Neuronal stem cell (in vitro differentiated cells): ENCODE measurements at regions not wholly inside any gene's neighbourhood (a gene's known extent, or its start where the extent isn't known, plus 50 kb on each side); places are given as distances from the start of the nearest gene placed in this dataset.

Source experiments
- DNase-seq: peaks from one replicate; pipeline ENCODE4 v3.0.0-alpha.2; 2013; ENCODE audit warnings: low spot score
- H2AFZ ChIP-seq: one replicate; pipeline ENCODE4 v1.6.1; 2013; ENCODE audit warnings: mild to moderate bottlenecking, low read length, inconsistent platforms
- H2AK5ac ChIP-seq: 2 replicates; pipeline ENCODE4 v1.6.1; 2013; ENCODE audit warnings: low read depth, mild to moderate bottlenecking, inconsistent platforms, low read length, moderate library complexity, mixed read lengths
- H2BK120ac ChIP-seq: 2 replicates; pipeline ENCODE4 v1.6.1; 2013; ENCODE audit warnings: low read depth, mild to moderate bottlenecking, inconsistent platforms, low read length, moderate library complexity, mixed read lengths
- H2BK12ac ChIP-seq: one replicate; pipeline ENCODE4 v1.6.1; 2013; ENCODE audit warnings: low read length, inconsistent platforms
- H2BK15ac ChIP-seq: 2 replicates; pipeline ENCODE4 v1.6.1; 2013; ENCODE audit warnings: mild to moderate bottlenecking, low read length, inconsistent platforms, mixed read lengths
- H2BK5ac ChIP-seq: one replicate; pipeline ENCODE4 v1.6.1; 2013; ENCODE audit warnings: inconsistent platforms, mild to moderate bottlenecking, low read length, moderate library complexity
- H3K14ac ChIP-seq: one replicate; pipeline ENCODE4 v1.6.1; 2013; ENCODE audit warnings: low read length, inconsistent platforms
- H3K18ac ChIP-seq: 2 replicates; pipeline ENCODE4 v1.6.1; 2013; ENCODE audit warnings: low read length, inconsistent platforms
- H3K23ac ChIP-seq: 2 replicates; pipeline ENCODE4 v1.6.1; 2013; ENCODE audit warnings: low read depth, mild to moderate bottlenecking, mixed read lengths, low read length, inconsistent platforms; ENCODE audit not compliant: poor library complexity
- H3K27ac ChIP-seq: replicated peaks from 3 replicates; pipeline ENCODE4 v1.5.1; 2013; ENCODE audit warnings: low read length, inconsistent platforms
- H3K27me3 ChIP-seq, 3 experiments: 2 replicates each; pipeline ENCODE4 v1.6.1; 2013; ENCODE audit warnings: low read length in 3 of 3, mild to moderate bottlenecking in 2 of 3, inconsistent platforms in 1 of 3, low read depth in 1 of 3, mixed read lengths in 1 of 3, moderate library complexity in 1 of 3; ENCODE audit not compliant: control insufficient read depth in 3 of 3, insufficient read depth in 3 of 3
- H3K36me3 ChIP-seq, 2 donors: replicated peaks in 1 of 2; 2 replicates each; pipeline ENCODE4 v1.6.1; 2013; ENCODE audit warnings: low read length in 2 of 2; ENCODE audit not compliant: control insufficient read depth in 2 of 2, insufficient read depth in 2 of 2
- H3K4ac ChIP-seq: 2 replicates; pipeline ENCODE4 v1.6.1; 2013; ENCODE audit warnings: inconsistent platforms, mild to moderate bottlenecking, low read length, moderate library complexity
- H3K4me1 ChIP-seq, 2 donors: 1 replicate in 1 of 2; 2 replicates in 1 of 2; pipeline ENCODE4 v1.6.1; 2013; ENCODE audit warnings: low read length in 2 of 2, low read depth in 1 of 2; ENCODE audit not compliant: control insufficient read depth in 2 of 2, insufficient read depth in 1 of 2
- H3K4me2 ChIP-seq: one replicate; pipeline ENCODE4 v1.6.1; 2013; ENCODE audit warnings: mild to moderate bottlenecking, low read length, inconsistent platforms; ENCODE audit not compliant: insufficient read depth, poor library complexity, severe bottlenecking
- H3K4me3 ChIP-seq, 2 donors: 2 replicates each; pipeline ENCODE4 v1.5.1; 2013; ENCODE audit warnings: low read length in 2 of 2, mild to moderate bottlenecking in 2 of 2, inconsistent platforms in 1 of 2, moderate library complexity in 1 of 2
- H3K79me1 ChIP-seq: one replicate; pipeline ENCODE4 v1.6.1; 2013; ENCODE audit warnings: low read depth, mild to moderate bottlenecking, inconsistent platforms, low read length, moderate library complexity
- H3K9ac ChIP-seq: one replicate; pipeline ENCODE4 v1.6.1; 2013; ENCODE audit warnings: mild to moderate bottlenecking, low read depth, low read length, inconsistent platforms; ENCODE audit not compliant: poor library complexity
- H3K9me3 ChIP-seq, 2 donors: replicated peaks in 1 of 2; 2 replicates each; pipeline versions ENCODE3 to v1.6.1; 2013; ENCODE audit warnings: low read length in 2 of 2, mild to moderate bottlenecking in 2 of 2, inconsistent platforms in 1 of 2, low read depth in 1 of 2, mixed read lengths in 1 of 2, moderate library complexity in 1 of 2; ENCODE audit not compliant: control insufficient read depth in 2 of 2, insufficient read depth in 1 of 2
- H4K8ac ChIP-seq: one replicate; pipeline ENCODE4 v1.6.1; 2013; ENCODE audit warnings: low read depth, mild to moderate bottlenecking, inconsistent platforms, low read length, moderate library complexity
- H4K91ac ChIP-seq: one replicate; pipeline ENCODE4 v1.6.1; 2013; ENCODE audit warnings: low read length, low read depth, mild to moderate bottlenecking, inconsistent platforms; ENCODE audit not compliant: poor library complexity
- WGBS, 2 donors: extraction: QIAGEN DNeasy Blood & Tissue Kit; methylation state at CpG; one replicate each; pipeline ENCODE4 v1.1.7; 2013; ENCODE audit warnings: missing lambda C conversion rate in 2 of 2, mixed read lengths in 1 of 2; ENCODE audit not compliant: insufficient read length in 2 of 2, insufficient replicate concordance in 1 of 2; ENCODE audit errors: extremely low coverage in 2 of 2; 5-methylcytosine and 5-hydroxymethylcytosine counted together

DNA sequence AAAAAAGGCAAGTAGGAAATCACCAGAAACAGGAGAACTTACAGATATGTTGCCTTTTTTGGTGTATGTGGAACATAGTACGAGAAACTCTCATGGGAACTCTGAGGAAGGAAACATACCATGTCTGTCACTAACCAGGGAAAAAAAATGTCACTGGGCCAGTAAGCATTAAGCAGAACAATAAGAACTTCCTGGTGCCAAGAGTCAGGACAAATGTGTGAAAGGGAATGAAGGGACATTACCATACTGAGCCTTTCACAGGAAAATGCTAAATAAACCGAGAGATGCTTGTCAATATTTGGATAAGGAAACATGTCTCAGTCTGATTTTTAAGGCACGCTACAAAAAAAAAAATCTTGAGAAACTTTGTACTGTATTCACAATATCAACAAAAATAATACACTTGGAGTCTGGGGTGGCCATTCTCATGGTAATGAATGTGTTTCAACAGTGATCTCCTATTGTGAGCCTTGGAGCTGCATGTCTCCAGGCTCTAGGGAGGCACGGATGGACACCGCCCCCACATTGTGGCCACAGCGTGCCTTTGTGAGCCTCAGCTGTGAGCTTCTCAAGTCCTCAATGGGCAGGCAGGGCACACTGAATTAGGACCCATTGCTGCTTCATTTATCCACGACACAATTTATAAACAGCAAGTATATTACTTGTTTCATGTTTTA is 113.0 kb upstream of the ARGLU1 start:
- no peak overlapping the region for H3K18ac ChIP-seq
- no peaks in the 10 kb centered on the region for H3K36me3 ChIP-seq
- WGBS, 2 donors = no CpG with 5 or more reads among the region's 7 CpGs
- H2BK120ac ChIP-seq = no peak overlapping the region
- H3K4me2 ChIP-seq = peak overlapping the region; percentile 62
- peak; percentile 69 for DNase-seq
- H2BK12ac ChIP-seq = no peak overlapping the region
- H3K27me3 ChIP-seq = no peaks in the 10 kb centered on the region
- H3K4me1 ChIP-seq = peaks cover 13 to 30% of the 10 kb centered on the region in 2 donors
- no peak overlapping the region for H2BK5ac ChIP-seq
- no peak overlapping the region for H3K4ac ChIP-seq
- peak overlapping the region; percentile 93 for H3K27ac ChIP-seq
- no peaks in the 10 kb centered on the region for H3K79me1 ChIP-seq
- H3K14ac ChIP-seq = no peak overlapping the region
- no peak overlapping the region for H2BK15ac ChIP-seq
- H3K9me3 ChIP-seq = no peaks in the 10 kb centered on the region
- no peak overlapping the region for H3K9ac ChIP-seq
- H3K23ac ChIP-seq = no peak overlapping the region
- no peak overlapping the region for H2AK5ac ChIP-seq
- no peak overlapping the region for H4K8ac ChIP-seq
- peak overlapping the region; percentile 57 for H2AFZ ChIP-seq
- H3K4me3 ChIP-seq = peak overlapping the region in 1 of 2 donors; percentile 30
- no peak overlapping the region for H4K91ac ChIP-seq

DNA sequence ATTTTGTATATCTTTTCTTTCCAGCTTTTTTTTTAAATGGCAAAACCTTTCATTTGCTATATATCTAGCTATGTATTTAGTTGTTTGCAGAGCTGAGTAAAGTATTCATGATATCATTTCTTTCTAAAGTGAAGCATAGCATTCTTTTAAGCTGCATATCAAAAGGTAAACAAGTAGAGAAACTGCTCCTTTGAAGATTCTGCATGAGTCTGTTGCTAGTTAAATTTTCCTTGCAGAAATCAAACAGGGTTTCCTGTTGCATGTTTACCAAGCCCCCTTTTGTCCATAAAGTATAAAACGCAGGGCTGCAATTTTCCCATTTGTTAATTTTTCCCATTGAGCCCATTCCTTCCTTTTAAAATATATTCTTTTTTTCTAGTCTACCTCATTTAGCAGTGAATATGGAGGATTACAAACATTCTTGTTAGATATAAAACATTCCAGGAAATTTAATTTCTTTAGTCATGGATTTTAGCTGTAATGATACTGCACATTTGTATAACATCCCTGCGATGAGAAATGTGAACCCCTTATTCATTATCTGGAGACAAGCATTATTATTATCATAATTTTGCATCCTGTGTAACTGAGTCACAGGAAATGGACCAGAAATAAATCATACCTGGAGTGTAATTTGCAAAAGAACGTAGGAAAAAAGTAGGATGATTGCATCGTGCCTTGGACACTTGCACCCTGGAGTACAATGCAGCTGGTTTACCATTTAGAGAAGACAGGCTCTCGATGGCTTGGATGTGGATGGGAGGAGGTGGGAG is 110.9 kb upstream of the ARGLU1 start:
- WGBS, 2 donors = no CpG with 5 or more reads among the region's 5 CpGs
- no peak overlapping the region for H3K9ac ChIP-seq

DNA sequence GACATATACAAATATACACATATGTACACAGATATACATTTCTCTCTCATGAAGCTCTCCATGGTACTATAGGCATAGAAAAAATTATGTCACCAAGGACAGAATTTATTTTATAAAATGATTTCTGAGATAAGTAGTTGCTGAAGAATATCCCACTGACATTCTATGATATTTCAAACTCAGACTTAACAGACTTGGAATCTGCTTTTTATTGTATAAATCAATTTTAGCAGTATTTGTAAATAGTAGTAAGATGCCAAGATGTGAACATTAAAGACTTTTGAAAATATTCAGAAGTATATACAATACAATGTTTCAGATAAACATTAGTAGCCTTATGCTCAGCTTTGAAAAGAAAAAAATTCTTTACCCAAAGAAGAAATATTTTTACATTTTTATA is 107.4 kb upstream of the ARGLU1 start:
- no peaks in the 10 kb centered on the region for H3K27me3 ChIP-seq
- no peaks in the 10 kb centered on the region for H3K79me1 ChIP-seq
- no peak overlapping the region for H3K4me3 ChIP-seq
- H3K4me1 ChIP-seq = peaks cover 2 to 7% of the 10 kb centered on the region in 2 donors
- H2AFZ ChIP-seq = no peak overlapping the region
- no peak overlapping the region for H3K9ac ChIP-seq
- no peak overlapping the region for H2BK120ac ChIP-seq
- H3K18ac ChIP-seq = no peak overlapping the region
- no peak overlapping the region for H2BK15ac ChIP-seq
- H3K23ac ChIP-seq = no peak overlapping the region
- H2BK5ac ChIP-seq = no peak overlapping the region
- H2BK12ac ChIP-seq = no peak overlapping the region
- H4K8ac ChIP-seq = no peak overlapping the region
- no peak overlapping the region for H3K14ac ChIP-seq
- no peak overlapping the region for H3K4me2 ChIP-seq
- H3K4ac ChIP-seq = no peak overlapping the region
- H3K27ac ChIP-seq = no peak overlapping the region
- H3K9me3 ChIP-seq = peaks cover 0 to 4% of the 10 kb centered on the region in 2 donors
- H4K91ac ChIP-seq = no peak overlapping the region
- no peaks in the 10 kb centered on the region for H3K36me3 ChIP-seq
- no peak overlapping the region for H2AK5ac ChIP-seq
- no peak for DNase-seq

More for the DNA sequence above, 110.9 kb upstream of the ARGLU1 start:
- H3K4me1 ChIP-seq = peaks cover 11 to 22% of the 10 kb centered on the region in 2 donors
- no peak overlapping the region for H3K4me3 ChIP-seq
- H3K14ac ChIP-seq = no peak overlapping the region
- H3K18ac ChIP-seq = peak overlapping the region; percentile 94
- H2BK5ac ChIP-seq = peak overlapping the region; percentile 8
- H2BK15ac ChIP-seq = peak overlapping the region; percentile 8
- no peak overlapping the region for H4K8ac ChIP-seq
- no peak overlapping the region for H3K27ac ChIP-seq
- no peak overlapping the region for H3K23ac ChIP-seq
- H3K4me2 ChIP-seq = no peak overlapping the region
- no peaks in the 10 kb centered on the region for H3K36me3 ChIP-seq
- H2BK12ac ChIP-seq = peak overlapping the region; percentile 93
- H3K9me3 ChIP-seq = no peaks in the 10 kb centered on the region
- no peak for DNase-seq
- peak overlapping the region; percentile 27 for H2AK5ac ChIP-seq
- no peak overlapping the region for H2BK120ac ChIP-seq
- no peaks in the 10 kb centered on the region for H3K27me3 ChIP-seq
- no peak overlapping the region for H2AFZ ChIP-seq
- no peak overlapping the region for H3K4ac ChIP-seq
- H3K79me1 ChIP-seq = no peaks in the 10 kb centered on the region
- no peak overlapping the region for H4K91ac ChIP-seq
